K562 (cell line): ENCODE measurements at regions not wholly inside any gene's neighbourhood (a gene's known extent, or its start where the extent isn't known, plus 50 kb on each side); places are given as distances from the start of the nearest gene placed in this dataset.

Experiments used
- ATAC-seq: fragments of 200-7000 bp; cut with Tn5 transposase; 3 replicates; pipeline ENCODE4 v1.9.1; 2020; ENCODE audit warnings: moderate library complexity
- BruUV-seq: library from RNA; stranded (reverse); fragments of 400-500 nt; replicated peaks from 2 replicates; lab custom pipeline; 2021; lab: Mats Ljungman, UMichigan
- CTCF ChIA-PET: fragments of 300-600 bp; formaldehyde crosslinking; extraction: SDS; loops from one replicate; lab custom pipeline; 2021; ENCODE audit warnings: low intra/inter-chr PET ratio; lab: Yijun Ruan, JAX
- POLR2A ChIA-PET: fragments of 300-600, 350-650 bp; sonication (Branson Sonifier 250); formaldehyde crosslinking; extraction: SDS; loops from one replicate; lab custom pipeline; 2021; ENCODE audit warnings: antibody characterized with exemption, inconsistent platforms; lab: Yijun Ruan, JAX
- DNase-seq, 4 experiments: peaks; one replicate each; pipeline versions ENCODE4 v3.0.0 to v3.0.0-alpha.2; 2011 to 2018; ENCODE audit warnings: low spot score in 3 of 4, mixed read lengths in 3 of 4; ENCODE audit errors: extremely low read depth in 1 of 4
- FAIRE-seq: peaks from 2 replicates; lab custom pipeline; 2011; peaks lifted over from hg19 to GRCh38; lab: Jason Lieb, UNC
- H2AFZ ChIP-seq: 2 replicates; pipeline ENCODE4 v1.6.0; 2011; ENCODE audit warnings: low read depth, low read length, control low read depth, inconsistent platforms
- H3K27ac ChIP-seq: fragments of 200-600 bp; 3 replicates; pipeline ENCODE4 v1.8.0; 2011; ENCODE audit warnings: low read depth, mild to moderate bottlenecking, control low read depth, inconsistent platforms, low read length, moderate library complexity, mixed read lengths; ENCODE audit errors: extremely low read depth
- H3K27me3 ChIP-seq, 2 experiments: fragments of 300-600 bp in 1 of 2; 2 replicates in 1 of 2; 3 replicates in 1 of 2; pipeline versions ENCODE4 v1.6.0 to v1.8.0; 2011; ENCODE audit warnings: inconsistent platforms in 2 of 2, low read length in 2 of 2, mild to moderate bottlenecking in 1 of 2, mixed read lengths in 1 of 2, moderate library complexity in 1 of 2; ENCODE audit not compliant: control insufficient read depth in 2 of 2, insufficient read depth in 2 of 2
- H3K36me3 ChIP-seq: fragments of 300-600 bp; 3 replicates; pipeline ENCODE4 v1.8.0; 2011; ENCODE audit warnings: mild to moderate bottlenecking, low read length, inconsistent platforms; ENCODE audit not compliant: control insufficient read depth, insufficient read depth
- H3K4me1 ChIP-seq, 2 experiments: fragments of 200-600 bp in 1 of 2; replicated peaks in 1 of 2; 2 replicates in 1 of 2; 3 replicates in 1 of 2; pipeline versions ENCODE4 v1.5.1 to v1.8.0; 2011; ENCODE audit warnings: inconsistent platforms in 2 of 2, low read length in 2 of 2, mild to moderate bottlenecking in 1 of 2, mixed read lengths in 1 of 2, moderate library complexity in 1 of 2; ENCODE audit not compliant: control insufficient read depth in 2 of 2, insufficient read depth in 2 of 2
- H3K4me2 ChIP-seq: 2 replicates; pipeline ENCODE4 v1.6.1; 2011; ENCODE audit warnings: low read length, control low read depth, inconsistent platforms, mixed read lengths; ENCODE audit not compliant: insufficient read depth
- H3K4me3 ChIP-seq: fragments of 200-600 bp; sonication (generic), shearing (Covaris generic); 2 replicates; pipeline ENCODE4 v1.5.1; 2016; ENCODE audit warnings: control low read depth, inconsistent platforms
- H3K79me2 ChIP-seq: fragments of 200-600 bp; 3 replicates; pipeline ENCODE4 v1.8.0; 2011; ENCODE audit warnings: low read length, inconsistent platforms; ENCODE audit not compliant: control insufficient read depth, insufficient read depth
- H3K9ac ChIP-seq, 2 experiments: 2 replicates each; pipeline versions ENCODE4 v1.6.0 to v1.6.1; 2011; ENCODE audit warnings: low read depth in 2 of 2, low read length in 2 of 2, control low read depth in 1 of 2, inconsistent platforms in 1 of 2, mild to moderate bottlenecking in 1 of 2, mixed read lengths in 1 of 2; ENCODE audit not compliant: insufficient read depth in 1 of 2
- H3K9me1 ChIP-seq: one replicate; pipeline ENCODE4 v1.6.0; 2011; ENCODE audit warnings: inconsistent platforms, mild to moderate bottlenecking, low read length, moderate library complexity; ENCODE audit not compliant: control insufficient read depth, insufficient read depth
- H3K9me3 ChIP-seq: replicated peaks from 2 replicates; pipeline ENCODE4 v1.5.1; 2011; ENCODE audit warnings: low read depth, low read length, inconsistent platforms; ENCODE audit not compliant: control insufficient read depth, insufficient read depth
- H4K20me1 ChIP-seq: replicated peaks from 2 replicates; pipeline ENCODE4 v1.6.1; 2011; ENCODE audit warnings: low read length, inconsistent platforms, mixed read lengths; ENCODE audit not compliant: control insufficient read depth, insufficient read depth
- ETS2 ChIP-seq: IDR thresholded peaks from 2 replicates; pipeline ENCODE4 v1.6.1; 2016; ENCODE audit warnings: borderline replicate concordance, missing genetic modification characterization, mild to moderate bottlenecking, moderate library complexity, missing compliant biosample characterization; ENCODE audit not compliant: poor library complexity, severe bottlenecking
- ETV1 ChIP-seq: fragments of 450-650 bp; conservative IDR thresholded peaks from 2 replicates; pipeline ENCODE4 v1.6.1; 2016; ENCODE audit warnings: missing genetic modification characterization, control low read depth, low read depth, missing compliant biosample characterization
- GABPB1 ChIP-seq: sonication (generic); formaldehyde crosslinking; IDR thresholded peaks from 2 replicates; pipeline ENCODE4 v1.8.0; 2022; ENCODE audit warnings: mild to moderate bottlenecking, missing genetic modification reagents
- HDGF ChIP-seq: fragments of 450-650 bp; IDR thresholded peaks from 2 replicates; pipeline ENCODE4 v1.6.1; 2016
- HMG20A ChIP-seq: fragments of 450-650 bp; formaldehyde crosslinking; conservative IDR thresholded peaks from 2 replicates; pipeline ENCODE4 v1.4.0; 2020; ENCODE audit warnings: mild to moderate bottlenecking, mixed read lengths
- IRF2 ChIP-seq: sonication (generic); formaldehyde crosslinking; IDR thresholded peaks from 2 replicates; pipeline ENCODE4 v1.8.1; 2022; ENCODE audit warnings: mild to moderate bottlenecking, missing genetic modification reagents
- MIER1 ChIP-seq: fragments of 450-650 bp; IDR thresholded peaks from 2 replicates; pipeline ENCODE4 v1.6.1; 2016; ENCODE audit warnings: antibody characterized with exemption, mild to moderate bottlenecking, low read depth
- PTTG1 ChIP-seq: fragments of 450-650 bp; IDR thresholded peaks from 2 replicates; pipeline ENCODE4 v1.6.1; 2016; ENCODE audit warnings: low read depth, mild to moderate bottlenecking, missing genetic modification characterization, missing compliant biosample characterization
- RNF2 ChIP-seq: sonication (generic); IDR thresholded peaks from 2 replicates; pipeline ENCODE4 v1.6.1; 2016
- SNIP1 ChIP-seq: fragments of 450-650 bp; IDR thresholded peaks from 2 replicates; pipeline ENCODE4 v1.7.1; 2017; ENCODE audit warnings: low read depth, mild to moderate bottlenecking
- WGBS: fragments of 100-300 bp; shearing (Covaris generic); methylation state at CpG from one replicate; pipeline ENCODE4 v1.1.6; 2016; ENCODE audit warnings: low coverage, mixed read lengths; ENCODE audit not compliant: insufficient coverage; ENCODE audit errors: missing lambda C conversion rate; 5-methylcytosine and 5-hydroxymethylcytosine counted together
- in situ Hi-C: fragments of 300-500 bp; cut with MboI; formaldehyde crosslinking; loops from 4 replicates; pipeline ENCODE4 v1.15.0; 2018; ENCODE audit warnings: inconsistent platforms, mixed read lengths
- intact Hi-C: fragments of 100-400 bp; cut with micrococcal nuclease; formaldehyde crosslinking; loops from 2 replicates; pipeline ENCODE4 v1.14.2; 2022
- TF ChIP-seq, protein P1 (sequence below): sonication (generic); formaldehyde crosslinking; IDR thresholded peaks from 2 replicates; pipeline ENCODE4 v1.8.0; 2023; ENCODE audit warnings: mild to moderate bottlenecking, missing genetic modification reagents
- TF ChIP-seq, protein P2 (sequence below): fragments of 450-650 bp; IDR thresholded peaks from 2 replicates; pipeline ENCODE4 v1.6.1; 2016; ENCODE audit warnings: mild to moderate bottlenecking
- TF ChIP-seq, protein P3 (sequence below): sonication (generic); formaldehyde crosslinking; IDR thresholded peaks from 2 replicates; pipeline ENCODE4 v1.8.1; 2023; ENCODE audit warnings: mild to moderate bottlenecking, missing genetic modification reagents

DNA sequence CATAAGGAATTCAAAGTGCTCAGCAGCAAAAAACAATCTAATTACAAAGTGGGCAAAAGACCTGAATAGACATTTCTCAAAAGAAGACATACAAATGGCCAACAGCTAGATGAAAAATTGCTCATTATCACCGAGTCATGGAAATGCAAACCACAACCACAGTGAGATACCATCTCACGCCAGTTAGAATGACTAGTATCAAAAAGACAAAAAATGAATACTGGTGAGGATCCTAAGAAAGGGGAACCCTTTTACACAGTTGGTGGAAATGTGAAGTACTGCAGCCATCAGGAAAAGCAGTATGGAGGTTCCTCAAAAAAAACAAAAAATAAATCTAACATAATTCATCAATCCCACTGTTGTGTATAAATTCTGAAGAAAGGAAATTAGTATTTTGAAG, 1206.1 kb downstream of the EFNB2 start:
- WGBS = 0% methylated on average over 2 of the region's 2 CpGs
- no peaks in the 10 kb centered on the region for H3K36me3 ChIP-seq
- CTCF ChIA-PET = no interaction called here
- H3K27ac ChIP-seq = no peak overlapping the region
- H3K4me2 ChIP-seq = no peak overlapping the region
- H2AFZ ChIP-seq = no peak overlapping the region
- no peak overlapping the region for H3K9ac ChIP-seq
- ATAC-seq (no peak), FAIRE-seq (no peak), DNase-seq (no peak)
- H3K79me2 ChIP-seq = no peaks in the 10 kb centered on the region
- intact Hi-C loops (no loop called here), in situ Hi-C loops (no loop called here)
- TF ChIP-seq MIER1 (no peak), GABPB1 (CRISPR knock-in tag) (no peak), ETV1 (tag) (no peak), PTTG1 (tag) (no peak), SNIP1 (no peak), HMG20A (CRISPR knock-in tag) (no peak), HDGF (no peak), RNF2 (no peak), IRF2 (CRISPR knock-in tag) (no peak), ETS2 (tag) (no peak)
- TF ChIP-seq, protein P1, sequence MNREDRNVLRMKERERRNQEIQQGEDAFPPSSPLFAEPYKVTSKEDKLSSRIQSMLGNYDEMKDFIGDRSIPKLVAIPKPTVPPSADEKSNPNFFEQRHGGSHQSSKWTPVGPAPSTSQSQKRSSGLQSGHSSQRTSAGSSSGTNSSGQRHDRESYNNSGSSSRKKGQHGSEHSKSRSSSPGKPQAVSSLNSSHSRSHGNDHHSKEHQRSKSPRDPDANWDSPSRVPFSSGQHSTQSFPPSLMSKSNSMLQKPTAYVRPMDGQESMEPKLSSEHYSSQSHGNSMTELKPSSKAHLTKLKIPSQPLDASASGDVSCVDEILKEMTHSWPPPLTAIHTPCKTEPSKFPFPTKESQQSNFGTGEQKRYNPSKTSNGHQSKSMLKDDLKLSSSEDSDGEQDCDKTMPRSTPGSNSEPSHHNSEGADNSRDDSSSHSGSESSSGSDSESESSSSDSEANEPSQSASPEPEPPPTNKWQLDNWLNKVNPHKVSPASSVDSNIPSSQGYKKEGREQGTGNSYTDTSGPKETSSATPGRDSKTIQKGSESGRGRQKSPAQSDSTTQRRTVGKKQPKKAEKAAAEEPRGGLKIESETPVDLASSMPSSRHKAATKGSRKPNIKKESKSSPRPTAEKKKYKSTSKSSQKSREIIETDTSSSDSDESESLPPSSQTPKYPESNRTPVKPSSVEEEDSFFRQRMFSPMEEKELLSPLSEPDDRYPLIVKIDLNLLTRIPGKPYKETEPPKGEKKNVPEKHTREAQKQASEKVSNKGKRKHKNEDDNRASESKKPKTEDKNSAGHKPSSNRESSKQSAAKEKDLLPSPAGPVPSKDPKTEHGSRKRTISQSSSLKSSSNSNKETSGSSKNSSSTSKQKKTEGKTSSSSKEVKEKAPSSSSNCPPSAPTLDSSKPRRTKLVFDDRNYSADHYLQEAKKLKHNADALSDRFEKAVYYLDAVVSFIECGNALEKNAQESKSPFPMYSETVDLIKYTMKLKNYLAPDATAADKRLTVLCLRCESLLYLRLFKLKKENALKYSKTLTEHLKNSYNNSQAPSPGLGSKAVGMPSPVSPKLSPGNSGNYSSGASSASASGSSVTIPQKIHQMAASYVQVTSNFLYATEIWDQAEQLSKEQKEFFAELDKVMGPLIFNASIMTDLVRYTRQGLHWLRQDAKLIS = no peak
- TF ChIP-seq, protein P2, sequence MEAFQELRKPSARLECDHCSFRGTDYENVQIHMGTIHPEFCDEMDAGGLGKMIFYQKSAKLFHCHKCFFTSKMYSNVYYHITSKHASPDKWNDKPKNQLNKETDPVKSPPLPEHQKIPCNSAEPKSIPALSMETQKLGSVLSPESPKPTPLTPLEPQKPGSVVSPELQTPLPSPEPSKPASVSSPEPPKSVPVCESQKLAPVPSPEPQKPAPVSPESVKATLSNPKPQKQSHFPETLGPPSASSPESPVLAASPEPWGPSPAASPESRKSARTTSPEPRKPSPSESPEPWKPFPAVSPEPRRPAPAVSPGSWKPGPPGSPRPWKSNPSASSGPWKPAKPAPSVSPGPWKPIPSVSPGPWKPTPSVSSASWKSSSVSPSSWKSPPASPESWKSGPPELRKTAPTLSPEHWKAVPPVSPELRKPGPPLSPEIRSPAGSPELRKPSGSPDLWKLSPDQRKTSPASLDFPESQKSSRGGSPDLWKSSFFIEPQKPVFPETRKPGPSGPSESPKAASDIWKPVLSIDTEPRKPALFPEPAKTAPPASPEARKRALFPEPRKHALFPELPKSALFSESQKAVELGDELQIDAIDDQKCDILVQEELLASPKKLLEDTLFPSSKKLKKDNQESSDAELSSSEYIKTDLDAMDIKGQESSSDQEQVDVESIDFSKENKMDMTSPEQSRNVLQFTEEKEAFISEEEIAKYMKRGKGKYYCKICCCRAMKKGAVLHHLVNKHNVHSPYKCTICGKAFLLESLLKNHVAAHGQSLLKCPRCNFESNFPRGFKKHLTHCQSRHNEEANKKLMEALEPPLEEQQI = no peak
- TF ChIP-seq, protein P3, sequence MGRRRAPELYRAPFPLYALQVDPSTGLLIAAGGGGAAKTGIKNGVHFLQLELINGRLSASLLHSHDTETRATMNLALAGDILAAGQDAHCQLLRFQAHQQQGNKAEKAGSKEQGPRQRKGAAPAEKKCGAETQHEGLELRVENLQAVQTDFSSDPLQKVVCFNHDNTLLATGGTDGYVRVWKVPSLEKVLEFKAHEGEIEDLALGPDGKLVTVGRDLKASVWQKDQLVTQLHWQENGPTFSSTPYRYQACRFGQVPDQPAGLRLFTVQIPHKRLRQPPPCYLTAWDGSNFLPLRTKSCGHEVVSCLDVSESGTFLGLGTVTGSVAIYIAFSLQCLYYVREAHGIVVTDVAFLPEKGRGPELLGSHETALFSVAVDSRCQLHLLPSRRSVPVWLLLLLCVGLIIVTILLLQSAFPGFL (CRISPR knock-in tag) = no peak
- H3K9me1 ChIP-seq = no peaks in the 10 kb centered on the region
- BruUV-seq = no TSS peak
- H3K4me1 ChIP-seq = no peaks in the 10 kb centered on the region
- no peaks in the 10 kb centered on the region for H3K9me3 ChIP-seq
- H3K27me3 ChIP-seq = no peaks in the 10 kb centered on the region
- H4K20me1 ChIP-seq = no peaks in the 10 kb centered on the region
- POLR2A ChIA-PET = no interaction called here
- no peak overlapping the region for H3K4me3 ChIP-seq
